ENCODE measurements at regions not wholly inside any gene's neighbourhood (a gene's known extent, or its start where the extent isn't known, plus 50 kb on each side); places are given as distances from the start of the nearest gene placed in this dataset.

GRCh38 chr11:119933584-119933983, 204.3 kb downstream of the TRIM29 start:
- intact Hi-C loops (cut with micrococcal nuclease; ENCODE audit: unreplicated experiment) = no loop called here
- Histone ChIP-seq H3K27me3 (replicated peaks; ENCODE audit: control insufficient read depth, insufficient read depth, low read length) (no peaks in the 10 kb centered on the region), H3K4me3 (ENCODE audit: low read depth, low read length) (no peak overlapping the region), H3K36me3 (ENCODE audit: control insufficient read depth, insufficient read depth, low read length) (no peaks in the 10 kb centered on the region), H3K9me3 (no peaks in the 10 kb centered on the region), H3K4me1 (no peaks in the 10 kb centered on the region)
- no TSS peak for BruUV-seq (replicated peaks)
- H3K36me3 Mint-ChIP-seq (ENCODE audit: insufficient read depth, unreplicated experiment) = no peaks in the 10 kb centered on the region
- POLR2A ChIA-PET = no interaction called here
- no peak for DNase-seq
- TF ChIP-seq CTCF (IDR thresholded peaks at IDR 0.05; ENCODE audit: insufficient read depth in 1 of 2, low read depth in 1 of 2, low read length in 1 of 2, severe bottlenecking in 1 of 2, unreplicated experiment in 1 of 2) = no peak
- H3K27ac Mint-ChIP-seq (ENCODE audit: unreplicated experiment) = no peak overlapping the region
- CTCF ChIA-PET = no interaction called here
- peaks cover 13% of the 10 kb centered on the region for H3K27me3 Mint-ChIP-seq (ENCODE audit: insufficient read depth, unreplicated experiment)
- no peaks in the 10 kb centered on the region for H3K4me1 Mint-ChIP-seq (ENCODE audit: low read depth, unreplicated experiment)
- H3K4me3 Mint-ChIP-seq (ENCODE audit: unreplicated experiment) = no peak overlapping the region
- H3K9me3 Mint-ChIP-seq (ENCODE audit: unreplicated experiment) = no peaks in the 10 kb centered on the region

- no peaks in the 10 kb centered on the region for H3K36me3 Mint-ChIP-seq (ENCODE audit: insufficient read depth, unreplicated experiment)
- no peak for DNase-seq
- H3K9me3 Mint-ChIP-seq (ENCODE audit: unreplicated experiment) = no peaks in the 10 kb centered on the region
- no peak overlapping the region for H3K4me3 Mint-ChIP-seq (ENCODE audit: unreplicated experiment)
- H3K9me3 ChIP-seq = no peaks in the 10 kb centered on the region
- no peak overlapping the region for H3K4me3 ChIP-seq (ENCODE audit: low read depth, low read length)
- ChIA-PET CTCF (no interaction called here), POLR2A (no interaction called here)
- no peak for TF ChIP-seq CTCF (IDR thresholded peaks at IDR 0.05; ENCODE audit: insufficient read depth in 1 of 2, low read depth in 1 of 2, low read length in 1 of 2, severe bottlenecking in 1 of 2, unreplicated experiment in 1 of 2)
- no TSS peak for BruUV-seq (replicated peaks)
- no peaks in the 10 kb centered on the region for H3K36me3 ChIP-seq (ENCODE audit: control insufficient read depth, insufficient read depth, low read length)
- no peaks in the 10 kb centered on the region for H3K27me3 ChIP-seq (replicated peaks; ENCODE audit: control insufficient read depth, insufficient read depth, low read length)
- intact Hi-C loops (cut with micrococcal nuclease; ENCODE audit: unreplicated experiment) = no loop called here
- H3K4me1 Mint-ChIP-seq (ENCODE audit: low read depth, unreplicated experiment) = no peaks in the 10 kb centered on the region
- H3K27me3 Mint-ChIP-seq (ENCODE audit: insufficient read depth, unreplicated experiment) = peaks cover 13% of the 10 kb centered on the region
- no peaks in the 10 kb centered on the region for H3K4me1 ChIP-seq
- H3K27ac Mint-ChIP-seq (ENCODE audit: unreplicated experiment) = no peak overlapping the region
Observed at GRCh38 chr11:119932828-119933562, 204.0 kb upstream of the NECTIN1 start.

GRCh38 chr11:119928047-119928446, 199.0 kb upstream of the NECTIN1 start:
- H3K36me3 ChIP-seq (ENCODE audit: control insufficient read depth, insufficient read depth, low read length) = no peaks in the 10 kb centered on the region
- H3K36me3 Mint-ChIP-seq (ENCODE audit: insufficient read depth, unreplicated experiment) = no peaks in the 10 kb centered on the region
- no peaks in the 10 kb centered on the region for H3K4me1 ChIP-seq
- intact Hi-C loops (cut with micrococcal nuclease; ENCODE audit: unreplicated experiment) = no loop called here
- H3K4me3 Mint-ChIP-seq (ENCODE audit: unreplicated experiment) = no peak overlapping the region
- BruUV-seq (replicated peaks) = no TSS peak
- POLR2A ChIA-PET = no interaction called here
- H3K4me3 ChIP-seq (ENCODE audit: low read depth, low read length) = no peak overlapping the region
- no peak for TF ChIP-seq CTCF (IDR thresholded peaks at IDR 0.05; ENCODE audit: insufficient read depth in 1 of 2, low read depth in 1 of 2, low read length in 1 of 2, severe bottlenecking in 1 of 2, unreplicated experiment in 1 of 2)
- H3K27me3 Mint-ChIP-seq (ENCODE audit: insufficient read depth, unreplicated experiment) = peaks cover 15% of the 10 kb centered on the region
- H3K4me1 Mint-ChIP-seq (ENCODE audit: low read depth, unreplicated experiment) = no peaks in the 10 kb centered on the region
- no peak overlapping the region for H3K27ac Mint-ChIP-seq (ENCODE audit: unreplicated experiment)
- H3K9me3 ChIP-seq = no peaks in the 10 kb centered on the region
- no peak for DNase-seq
- no peaks in the 10 kb centered on the region for H3K9me3 Mint-ChIP-seq (ENCODE audit: unreplicated experiment)
- CTCF ChIA-PET = no interaction called here
- no peaks in the 10 kb centered on the region for H3K27me3 ChIP-seq (replicated peaks; ENCODE audit: control insufficient read depth, insufficient read depth, low read length)

Data from Caco-2 (cell line).